ENCODE measurements at regions not wholly inside any gene's neighbourhood (a gene's known extent, or its start where the extent isn't known, plus 50 kb on each side); places are given as distances from the start of the nearest gene placed in this dataset.

GRCh38 chr9:1522219-1522767 lies 472.1 kb downstream of the DMRT2 start:
- TF ChIP-seq CTCF (IDR thresholded peaks at IDR 0.05) (no peak), POLR2A (IDR thresholded peaks at IDR 0.05) (no peak)

Data from transverse colon (tissue), 3 donors.